Naive thymus-derived CD4-positive, alpha-beta T cell (primary cell): ENCODE measurements at regions not wholly inside any gene's neighbourhood (a gene's known extent, or its start where the extent isn't known, plus 50 kb on each side); places are given as distances from the start of the nearest gene placed in this dataset.

ENCODE experiments used
- ATAC-seq: fragments of 150-1000 bp; cut with Tn5 transposase; 2 replicates; pipeline ENCODE4 v1.10.0; 2021; ENCODE audit warnings: mild to moderate bottlenecking, moderate library complexity
- CTCF ChIA-PET: fragments of 350-600 bp; sonication (Branson Sonifier 250); formaldehyde crosslinking; loops from one replicate; lab custom pipeline; 2021; ENCODE audit warnings: antibody characterized with exemption; lab: Charles Lee
- POLR2A ChIA-PET: fragments of 350-600 bp; sonication (Branson Sonifier 250); formaldehyde crosslinking; loops from one replicate; lab custom pipeline; 2021; ENCODE audit warnings: antibody characterized with exemption, inconsistent platforms; lab: Charles Lee
- DNase-seq, 9 donors: peaks; one replicate each; pipeline versions ENCODE4 v3.0.0 to v3.0.0-alpha.2; 2020 to 2022; ENCODE audit warnings: mixed read lengths in 1 of 9
- H3K27ac ChIP-seq: one replicate; pipeline ENCODE4 v1.7.0; 2013; ENCODE audit warnings: mild to moderate bottlenecking, low read depth, low read length, moderate library complexity
- H3K27me3 ChIP-seq, 2 donors: one replicate each; pipeline ENCODE4 v1.7.0; 2013; ENCODE audit warnings: low read length in 2 of 2, mild to moderate bottlenecking in 2 of 2, moderate library complexity in 2 of 2; ENCODE audit not compliant: control insufficient read depth in 2 of 2, insufficient read depth in 2 of 2
- H3K36me3 ChIP-seq, 3 experiments: 1 replicate in 2 of 3; 2 replicates in 1 of 3; pipeline ENCODE4 v1.7.0; 2013; ENCODE audit warnings: low read length in 3 of 3, mild to moderate bottlenecking in 3 of 3, moderate library complexity in 1 of 3; ENCODE audit not compliant: insufficient read depth in 3 of 3, control insufficient read depth in 2 of 3
- H3K4me1 ChIP-seq, 2 donors: one replicate each; pipeline ENCODE4 v1.7.0; 2013; ENCODE audit warnings: low read length in 2 of 2, mild to moderate bottlenecking in 2 of 2, moderate library complexity in 1 of 2; ENCODE audit not compliant: control insufficient read depth in 2 of 2, insufficient read depth in 2 of 2
- H3K4me3 ChIP-seq: 2 replicates; pipeline ENCODE4 v1.7.0; 2013; ENCODE audit warnings: mild to moderate bottlenecking, low read length
- H3K9me3 ChIP-seq, 3 experiments: 1 replicate in 2 of 3; 2 replicates in 1 of 3; pipeline ENCODE4 v1.7.0; 2013; ENCODE audit warnings: low read length in 3 of 3; ENCODE audit not compliant: control insufficient read depth in 2 of 3
- H3K27ac Mint-ChIP-seq, 9 donors: one replicate each; pipeline ENCODE4 v1.8.0; 2020 to 2022; ENCODE audit warnings: mixed read lengths in 9 of 9, mild to moderate bottlenecking in 8 of 9, moderate library complexity in 5 of 9, inconsistent platforms in 2 of 9
- H3K27me3 Mint-ChIP-seq, 5 donors: one replicate each; pipeline ENCODE4 v1.8.0; 2021 to 2022; ENCODE audit warnings: mixed read lengths in 5 of 5, mild to moderate bottlenecking in 1 of 5
- H3K36me3 Mint-ChIP-seq, 5 donors: one replicate each; pipeline ENCODE4 v1.8.0; 2020 to 2022; ENCODE audit warnings: mixed read lengths in 5 of 5, mild to moderate bottlenecking in 3 of 5, inconsistent platforms in 1 of 5
- H3K4me1 Mint-ChIP-seq, 7 donors: one replicate each; pipeline ENCODE4 v1.8.0; 2020 to 2022; ENCODE audit warnings: mixed read lengths in 7 of 7, mild to moderate bottlenecking in 3 of 7, inconsistent platforms in 1 of 7
- H3K4me3 Mint-ChIP-seq, 10 donors: one replicate each; pipeline ENCODE4 v1.8.0; 2020 to 2022; ENCODE audit warnings: mild to moderate bottlenecking in 10 of 10, mixed read lengths in 10 of 10, moderate library complexity in 6 of 10, inconsistent platforms in 2 of 10
- H3K9me3 Mint-ChIP-seq, 11 donors: one replicate each; pipeline ENCODE4 v1.8.0; 2020 to 2022; ENCODE audit warnings: mixed read lengths in 11 of 11, mild to moderate bottlenecking in 4 of 11, inconsistent platforms in 1 of 11, moderate library complexity in 1 of 11
- intact Hi-C, 2 donors: fragments of 100-400 bp; cut with micrococcal nuclease; formaldehyde crosslinking; loops; one replicate each; pipeline ENCODE4 v1.15.1; 2023

GRCh38 chr6:43952746-43953145 is 174.5 kb downstream of the MRPL14 start:
- ChIA-PET CTCF (no interaction called here), POLR2A (no interaction called here)
- peaks cover 0 to 1% (median 0%) of the 10 kb centered on the region in 7 donors for H3K4me1 Mint-ChIP-seq
- DNase-seq, result peak in 1 of 9 donors; percentile 12
- H3K9me3 Mint-ChIP-seq, result peaks cover 3 to 13% (median 6%) of the 10 kb centered on the region in 11 donors
- H3K9me3 ChIP-seq, result no peaks in the 10 kb centered on the region
- intact Hi-C loops, result no loop called here
- no peak overlapping the region for H3K4me3 Mint-ChIP-seq
- ATAC-seq, result no peak
- H3K36me3 Mint-ChIP-seq, result peaks cover 0 to 5% (median 5%) of the 10 kb centered on the region in 5 donors
- no peaks in the 10 kb centered on the region for H3K4me1 ChIP-seq
- no peaks in the 10 kb centered on the region for H3K36me3 ChIP-seq
- peaks cover 18 to 27% (median 21%) of the 10 kb centered on the region in 5 donors for H3K27me3 Mint-ChIP-seq
- no peak overlapping the region for H3K27ac Mint-ChIP-seq
- no peaks in the 10 kb centered on the region for H3K27me3 ChIP-seq
- H3K4me3 ChIP-seq, result no peak overlapping the region
- H3K27ac ChIP-seq, result no peak overlapping the region

- no peaks in the 10 kb centered on the region for H3K4me1 ChIP-seq
- ChIA-PET CTCF (no interaction called here), POLR2A (interaction anchor here (0.6 kb wide), 1 partner anchor 150 kb away, joined by 6 read pairs; no protein-coding TSS in a partner anchor)
- no peaks in the 10 kb centered on the region for H3K36me3 ChIP-seq
- peaks cover 0 to 1% (median 0%) of the 10 kb centered on the region in 7 donors for H3K4me1 Mint-ChIP-seq
- H3K27me3 Mint-ChIP-seq, result peaks cover 14 to 23% (median 17%) of the 10 kb centered on the region in 5 donors
- no peak overlapping the region for H3K27ac Mint-ChIP-seq
- no peak overlapping the region for H3K4me3 ChIP-seq
- no peak for ATAC-seq
- no peak for DNase-seq
- no peaks in the 10 kb centered on the region for H3K27me3 ChIP-seq
- no peak overlapping the region for H3K27ac ChIP-seq
- H3K36me3 Mint-ChIP-seq, result peaks cover 0 to 5% (median 5%) of the 10 kb centered on the region in 5 donors
- H3K9me3 ChIP-seq, result no peaks in the 10 kb centered on the region
- no peak overlapping the region for H3K4me3 Mint-ChIP-seq
- intact Hi-C loops, result no loop called here
- H3K9me3 Mint-ChIP-seq, result peaks cover 3 to 13% (median 6%) of the 10 kb centered on the region in 11 donors
These were observed 175.2 kb downstream of the MRPL14 start for GRCh38 chr6:43951756-43952675.

- Histone ChIP-seq H3K27ac (no peak overlapping the region), H3K4me3 (no peak overlapping the region), H3K27me3 (no peaks in the 10 kb centered on the region), H3K36me3 (no peaks in the 10 kb centered on the region), H3K4me1 (no peaks in the 10 kb centered on the region), H3K9me3 (no peaks in the 10 kb centered on the region)
- ATAC-seq, result peak; percentile 56
- POLR2A ChIA-PET, result interaction anchor here (0.6 kb wide), 1 partner anchor 149 kb away, joined by 6 read pairs; no protein-coding TSS in a partner anchor
- H3K4me1 Mint-ChIP-seq, result peaks cover 0 to 1% (median 0%) of the 10 kb centered on the region in 7 donors
- CTCF ChIA-PET, result no interaction called here
- H3K9me3 Mint-ChIP-seq, result peaks cover under 1 to 14% (median 3%) of the 10 kb centered on the region in 11 donors
- intact Hi-C loops, result no loop called here
- peaks cover 9 to 18% (median 13%) of the 10 kb centered on the region in 5 donors for H3K27me3 Mint-ChIP-seq
- H3K36me3 Mint-ChIP-seq, result peaks cover 0 to 1% (median 1%) of the 10 kb centered on the region in 5 donors
- DNase-seq, result peak in 1 of 9 donors; percentile 21
- H3K27ac Mint-ChIP-seq, result no peak overlapping the region
- no peak overlapping the region for H3K4me3 Mint-ChIP-seq
These were observed 176.0 kb downstream of the MRPL14 start for GRCh38 chr6:43951063-43951755.

- Histone ChIP-seq H3K27me3 (no peaks in the 10 kb centered on the region), H3K4me1 (no peaks in the 10 kb centered on the region), H3K36me3 (no peaks in the 10 kb centered on the region), H3K27ac (no peak overlapping the region), H3K4me3 (no peak overlapping the region), H3K9me3 (no peaks in the 10 kb centered on the region)
- peaks cover 8 to 15% (median 10%) of the 10 kb centered on the region in 5 donors for H3K27me3 Mint-ChIP-seq
- H3K36me3 Mint-ChIP-seq, result no peaks in the 10 kb centered on the region
- ATAC-seq (no peak), DNase-seq (peak in 1 of 9 donors; percentile 13)
- ChIA-PET CTCF (no interaction called here), POLR2A (no interaction called here)
- peaks cover 0 to 16% (median 6%) of the 10 kb centered on the region in 11 donors for H3K9me3 Mint-ChIP-seq
- intact Hi-C loops, result no loop called here
- peaks cover 0 to 1% (median 0%) of the 10 kb centered on the region in 7 donors for H3K4me1 Mint-ChIP-seq
- H3K4me3 Mint-ChIP-seq, result no peak overlapping the region
- no peak overlapping the region for H3K27ac Mint-ChIP-seq
These were observed 176.6 kb downstream of the MRPL14 start for GRCh38 chr6:43950731-43951062.

DNA sequence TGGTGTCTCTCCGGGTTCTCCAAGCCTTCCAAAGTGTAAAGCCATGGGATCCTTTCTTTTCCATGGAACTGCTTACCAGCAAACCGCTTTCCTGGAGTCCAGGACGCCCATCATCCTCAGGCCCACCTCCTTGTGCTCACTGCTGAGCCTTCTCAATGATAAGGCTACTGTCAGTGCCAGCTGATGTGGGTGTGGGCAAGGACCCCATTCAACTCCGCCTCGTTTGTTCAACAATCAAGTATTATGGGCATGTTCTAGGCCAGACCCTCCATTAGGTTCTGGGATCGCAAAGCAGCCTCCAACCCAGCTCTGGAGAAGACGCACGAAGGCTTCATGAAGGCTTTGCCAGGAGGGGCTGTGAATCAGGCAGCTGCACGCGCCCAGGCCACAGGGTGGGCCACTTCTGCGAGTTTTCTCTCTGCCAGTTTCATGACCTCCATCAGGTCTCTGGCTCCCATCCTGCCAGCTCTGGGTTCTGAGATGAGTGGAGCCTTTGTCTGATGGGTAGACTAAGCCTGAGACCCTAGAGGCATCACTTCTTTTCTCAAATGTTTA is 177.1 kb downstream of the MRPL14 start:
- ATAC-seq, result no peak
- Histone ChIP-seq H3K27me3 (no peaks in the 10 kb centered on the region), H3K4me1 (no peaks in the 10 kb centered on the region), H3K36me3 (no peaks in the 10 kb centered on the region), H3K27ac (no peak overlapping the region), H3K9me3 (peaks cover 0 to 1% (median 0%) of the 10 kb centered on the region in 3 experiments), H3K4me3 (no peak overlapping the region)
- ChIA-PET CTCF (no interaction called here), POLR2A (no interaction called here)
- intact Hi-C loops, result no loop called here
- Mint-ChIP-seq H3K27ac (no peak overlapping the region), H3K9me3 (peaks cover 0 to 17% (median 9%) of the 10 kb centered on the region in 11 donors), H3K27me3 (peaks cover 4 to 15% (median 6%) of the 10 kb centered on the region in 5 donors), H3K4me1 (peaks cover 0 to 1% (median 0%) of the 10 kb centered on the region in 7 donors), H3K4me3 (no peak overlapping the region), H3K36me3 (no peaks in the 10 kb centered on the region)
- DNase-seq, result no peak

GRCh38 chr6:43949551-43949991 is 177.7 kb downstream of the MRPL14 start:
- intact Hi-C loops, result no loop called here
- DNase-seq, result no peak
- Mint-ChIP-seq H3K36me3 (peaks cover 0 to under 1% (median 0%) of the 10 kb centered on the region in 5 donors), H3K4me1 (peaks cover 0 to 1% (median 0%) of the 10 kb centered on the region in 7 donors), H3K4me3 (no peak overlapping the region), H3K27me3 (peaks cover 0 to 15% (median 6%) of the 10 kb centered on the region in 5 donors), H3K27ac (no peak overlapping the region), H3K9me3 (peaks cover 0 to 22% (median 14%) of the 10 kb centered on the region in 11 donors)
- Histone ChIP-seq H3K9me3 (peaks cover 0 to 5% (median 0%) of the 10 kb centered on the region in 3 experiments), H3K36me3 (no peaks in the 10 kb centered on the region), H3K4me1 (no peaks in the 10 kb centered on the region), H3K4me3 (no peak overlapping the region), H3K27me3 (no peaks in the 10 kb centered on the region), H3K27ac (no peak overlapping the region)
- POLR2A ChIA-PET, result no interaction called here
- no peak for ATAC-seq
- CTCF ChIA-PET, result no interaction called here
